HepG2 (cell line): ENCODE measurements at regions not wholly inside any gene's neighbourhood (a gene's known extent, or its start where the extent isn't known, plus 50 kb on each side); places are given as distances from the start of the nearest gene placed in this dataset.

Experiments used
- ATAC-seq: fragments of 200-7000 bp; cut with Tn5 transposase; 3 replicates; pipeline ENCODE4 v1.9.1; 2020; ENCODE audit warnings: mild to moderate bottlenecking, moderate library complexity
- BruUV-seq: library from RNA; stranded (reverse); fragments of 400-500 nt; replicated peaks from 2 replicates; lab custom pipeline; 2021; lab: Mats Ljungman, UMichigan
- CTCF ChIA-PET: fragments of 300-600 bp; formaldehyde crosslinking; extraction: SDS; loops from one replicate; lab custom pipeline; 2021; ENCODE audit warnings: low total read pairs, inconsistent platforms, low intra/inter-chr PET ratio; lab: Yijun Ruan, JAX
- POLR2A ChIA-PET: fragments of 350-600 bp; sonication (Branson Sonifier 250); formaldehyde crosslinking; loops from one replicate; lab custom pipeline; 2020; ENCODE audit warnings: antibody characterized with exemption, inconsistent platforms; lab: Yijun Ruan, JAX
- DNase-seq: peaks from one replicate; pipeline ENCODE4 v3.0.0-alpha.2; 2015; ENCODE audit warnings: low spot score
- FAIRE-seq: peaks from 3 replicates; lab custom pipeline; 2011; peaks lifted over from hg19 to GRCh38; lab: Jason Lieb, UNC
- H2AFZ ChIP-seq: one replicate; pipeline ENCODE4 v1.6.1; 2011; ENCODE audit warnings: low read length, inconsistent platforms
- H3K27ac ChIP-seq: fragments of 300-600 bp; 3 replicates; pipeline ENCODE4 v1.8.0; 2011; ENCODE audit warnings: mixed run types, mild to moderate bottlenecking, mixed read lengths, low read length, inconsistent platforms; ENCODE audit not compliant: insufficient read depth; ENCODE audit errors: extremely low read length
- H3K27me3 ChIP-seq, 2 experiments: fragments of 200-600 bp in 1 of 2; 2 replicates in 1 of 2; 3 replicates in 1 of 2; pipeline versions ENCODE4 v1.6.0 to v1.8.0; 2011; ENCODE audit warnings: low read length in 2 of 2, mild to moderate bottlenecking in 2 of 2, moderate library complexity in 2 of 2, inconsistent platforms in 1 of 2; ENCODE audit not compliant: insufficient read depth in 2 of 2, control insufficient read depth in 1 of 2
- H3K36me3 ChIP-seq, 2 experiments: fragments of 200-600 bp in 1 of 2; replicated peaks in 1 of 2; 2 replicates in 1 of 2; 3 replicates in 1 of 2; pipeline versions ENCODE4 v1.5.1 to v1.8.0; 2011; ENCODE audit warnings: low read length in 2 of 2, inconsistent platforms in 1 of 2; ENCODE audit not compliant: insufficient read depth in 2 of 2, control insufficient read depth in 1 of 2
- H3K4me1 ChIP-seq: 2 replicates; pipeline ENCODE4 v1.5.1; 2012; ENCODE audit warnings: low read length, inconsistent platforms; ENCODE audit not compliant: insufficient read depth
- H3K4me2 ChIP-seq: 2 replicates; pipeline ENCODE4 v1.6.0; 2011; ENCODE audit warnings: low read depth, low read length, inconsistent platforms
- H3K4me3 ChIP-seq, 3 experiments: fragments of 200-600 bp in 1 of 3; sonication (generic), shearing (Covaris generic) in 1 of 3; replicated peaks in 1 of 3; 2 replicates each; pipeline ENCODE4 v1.5.1; 2011 to 2016; ENCODE audit warnings: low read length in 3 of 3, inconsistent platforms in 2 of 3, low read depth in 2 of 3, mild to moderate bottlenecking in 2 of 3, control low read depth in 1 of 3, mixed read lengths in 1 of 3; ENCODE audit not compliant: insufficient read depth in 1 of 3
- H3K79me2 ChIP-seq: one replicate; pipeline ENCODE4 v1.6.1; 2011; ENCODE audit warnings: low read length, inconsistent platforms; ENCODE audit not compliant: insufficient read depth
- H3K9ac ChIP-seq: 2 replicates; pipeline ENCODE4 v1.6.0; 2011; ENCODE audit warnings: mild to moderate bottlenecking, low read depth, low read length, inconsistent platforms; ENCODE audit not compliant: insufficient read depth
- H3K9me3 ChIP-seq: 2 replicates; pipeline ENCODE4 v1.5.1; 2012; ENCODE audit warnings: mild to moderate bottlenecking, low read length
- H4K20me1 ChIP-seq: 2 replicates; pipeline ENCODE4 v1.6.0; 2011; ENCODE audit warnings: inconsistent platforms, mild to moderate bottlenecking, low read length, moderate library complexity; ENCODE audit not compliant: insufficient read depth
- CAMTA2 ChIP-seq: sonication (generic); formaldehyde crosslinking; IDR thresholded peaks from 2 replicates; pipeline ENCODE4 v1.4.0; 2020; ENCODE audit warnings: mild to moderate bottlenecking, missing genetic modification reagents, borderline replicate concordance
- HES4 ChIP-seq: sonication (generic); formaldehyde crosslinking; IDR thresholded peaks from 2 replicates; pipeline ENCODE4 v1.9.0; 2021; ENCODE audit warnings: mild to moderate bottlenecking, missing genetic modification reagents, borderline replicate concordance
- IRF9 ChIP-seq: sonication (generic); formaldehyde crosslinking; IDR thresholded peaks from 2 replicates; pipeline ENCODE4 v1.8.0; 2022; ENCODE audit warnings: missing genetic modification reagents, mild to moderate bottlenecking, borderline replicate concordance
- KLF6 ChIP-seq: IDR thresholded peaks from 2 replicates; pipeline ENCODE4 v1.8.0; 2016; ENCODE audit warnings: missing biosample characterization, missing genetic modification reagents
- ONECUT2 ChIP-seq: sonication (generic); formaldehyde crosslinking; IDR thresholded peaks from 2 replicates; pipeline ENCODE4 v1.4.0; 2020; ENCODE audit warnings: missing genetic modification reagents
- TRIM22 ChIP-seq: fragments of 450-650 bp; IDR thresholded peaks from 2 replicates; pipeline ENCODE4 v1.6.1; 2017
- U2AF2 ChIP-seq: fragments of 200-400 bp; formaldehyde crosslinking; IDR thresholded peaks from 2 replicates; pipeline ENCODE4 v1.6.1; 2017; ENCODE audit warnings: low read depth, mild to moderate bottlenecking, low read length
- ZNF281 ChIP-seq: sonication (generic); formaldehyde crosslinking; IDR thresholded peaks from 2 replicates; pipeline ENCODE4 v1.4.0; 2020; ENCODE audit warnings: missing genetic modification reagents, borderline replicate concordance
- WGBS: methylation state at CpG from one replicate; pipeline ENCODE4 v1.1.6; 2017; ENCODE audit warnings: low lambda C conversion rate; 5-methylcytosine and 5-hydroxymethylcytosine counted together
- in situ Hi-C: cut with HindIII; loops from 2 replicates; pipeline ENCODE4 v1.10.0; 2017; ENCODE audit warnings: low pct_unique_long_range_greater_than_20kb; ENCODE audit not compliant: extremely low pct_ligation_motif_present
- intact Hi-C: fragments of 100-400 bp; cut with micrococcal nuclease; formaldehyde crosslinking; loops from one replicate; pipeline ENCODE4 v1.10.0; 2022; ENCODE audit not compliant: unreplicated experiment
- TF ChIP-seq, protein P1 (sequence below): sonication (generic); formaldehyde crosslinking; conservative IDR thresholded peaks from 2 replicates; pipeline ENCODE4 v1.5.0; 2020; ENCODE audit warnings: missing genetic modification reagents
- TF ChIP-seq, protein P2 (sequence below), 2 experiments: sonication (generic) in 1 of 2; formaldehyde crosslinking in 1 of 2; IDR thresholded peaks; 2 replicates each; pipeline versions ENCODE4 v1.4.0 to v1.6.1; 2016 to 2020; ENCODE audit warnings: borderline replicate concordance in 1 of 2, low read depth in 1 of 2, mild to moderate bottlenecking in 1 of 2, missing genetic modification reagents in 1 of 2

- H3K79me2 ChIP-seq, result no peaks in the 10 kb centered on the region
- no peak overlapping the region for H3K4me2 ChIP-seq
- ATAC-seq, result no peak
- ChIA-PET POLR2A (no interaction called here), CTCF (no interaction called here)
- H3K9me3 ChIP-seq, result no peaks in the 10 kb centered on the region
- H4K20me1 ChIP-seq, result no peaks in the 10 kb centered on the region
- H2AFZ ChIP-seq, result no peak overlapping the region
- intact Hi-C loops (no loop called here), in situ Hi-C loops (no loop called here)
- H3K4me1 ChIP-seq, result no peaks in the 10 kb centered on the region
- no TSS peak for BruUV-seq
- no peaks in the 10 kb centered on the region for H3K36me3 ChIP-seq
- H3K9ac ChIP-seq, result no peak overlapping the region
- DNase-seq, result no peak
- WGBS, result 32% methylated on average over 3 of the region's 3 CpGs
- H3K4me3 ChIP-seq, result no peak overlapping the region
- no peak overlapping the region for H3K27ac ChIP-seq
- H3K27me3 ChIP-seq, result peaks cover 2 to 4% of the 10 kb centered on the region in 2 experiments; a peak in 2 of 5 replicates
- no peak for FAIRE-seq
- TF ChIP-seq TRIM22, result no peak
- no peak for TF ChIP-seq CAMTA2 (CRISPR knock-in tag)
- TF ChIP-seq ONECUT2, result no peak
- TF ChIP-seq, protein P1, sequence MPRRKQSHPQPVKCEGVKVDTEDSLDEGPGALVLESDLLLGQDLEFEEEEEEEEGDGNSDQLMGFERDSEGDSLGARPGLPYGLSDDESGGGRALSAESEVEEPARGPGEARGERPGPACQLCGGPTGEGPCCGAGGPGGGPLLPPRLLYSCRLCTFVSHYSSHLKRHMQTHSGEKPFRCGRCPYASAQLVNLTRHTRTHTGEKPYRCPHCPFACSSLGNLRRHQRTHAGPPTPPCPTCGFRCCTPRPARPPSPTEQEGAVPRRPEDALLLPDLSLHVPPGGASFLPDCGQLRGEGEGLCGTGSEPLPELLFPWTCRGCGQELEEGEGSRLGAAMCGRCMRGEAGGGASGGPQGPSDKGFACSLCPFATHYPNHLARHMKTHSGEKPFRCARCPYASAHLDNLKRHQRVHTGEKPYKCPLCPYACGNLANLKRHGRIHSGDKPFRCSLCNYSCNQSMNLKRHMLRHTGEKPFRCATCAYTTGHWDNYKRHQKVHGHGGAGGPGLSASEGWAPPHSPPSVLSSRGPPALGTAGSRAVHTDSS (CRISPR knock-in tag), result no peak
- no peak for TF ChIP-seq U2AF2
- TF ChIP-seq KLF6 (CRISPR knock-in tag), result no peak
- TF ChIP-seq ZNF281 (CRISPR knock-in tag), result no peak
- TF ChIP-seq, protein P2, sequence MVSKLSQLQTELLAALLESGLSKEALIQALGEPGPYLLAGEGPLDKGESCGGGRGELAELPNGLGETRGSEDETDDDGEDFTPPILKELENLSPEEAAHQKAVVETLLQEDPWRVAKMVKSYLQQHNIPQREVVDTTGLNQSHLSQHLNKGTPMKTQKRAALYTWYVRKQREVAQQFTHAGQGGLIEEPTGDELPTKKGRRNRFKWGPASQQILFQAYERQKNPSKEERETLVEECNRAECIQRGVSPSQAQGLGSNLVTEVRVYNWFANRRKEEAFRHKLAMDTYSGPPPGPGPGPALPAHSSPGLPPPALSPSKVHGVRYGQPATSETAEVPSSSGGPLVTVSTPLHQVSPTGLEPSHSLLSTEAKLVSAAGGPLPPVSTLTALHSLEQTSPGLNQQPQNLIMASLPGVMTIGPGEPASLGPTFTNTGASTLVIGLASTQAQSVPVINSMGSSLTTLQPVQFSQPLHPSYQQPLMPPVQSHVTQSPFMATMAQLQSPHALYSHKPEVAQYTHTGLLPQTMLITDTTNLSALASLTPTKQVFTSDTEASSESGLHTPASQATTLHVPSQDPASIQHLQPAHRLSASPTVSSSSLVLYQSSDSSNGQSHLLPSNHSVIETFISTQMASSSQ (IDR thresholded peaks at IDR 0.05; ENCODE audit: low read depth), result no peak
- TF ChIP-seq, protein P2 (CRISPR knock-in tag; IDR thresholded peaks at IDR 0.05; ENCODE audit: borderline replicate concordance), result no peak
- TF ChIP-seq IRF9, result no peak
- no peak for TF ChIP-seq HES4
Measured at GRCh38 chr5:3122216-3122615, 370.7 kb upstream of the IRX2 start.
